ENCODE measurements at regions not wholly inside any gene's neighbourhood (a gene's known extent, or its start where the extent isn't known, plus 50 kb on each side); places are given as distances from the start of the nearest gene placed in this dataset.

GRCh38 chr6:1254326-1254725, 57.6 kb upstream of the FOXQ1 start:
- no peak for TF ChIP-seq CTCF (IDR thresholded peaks at IDR 0.05; ENCODE audit: insufficient read depth, low read length)
- TF ChIP-seq POLR2AphosphoS5 (IDR thresholded peaks at IDR 0.05; ENCODE audit: low read depth), result no peak
- TF ChIP-seq GABPA (IDR thresholded peaks at IDR 0.05; ENCODE audit: low read depth), result no peak
- no peak for TF ChIP-seq REST (IDR thresholded peaks at IDR 0.05; ENCODE audit: insufficient replicate concordance, low read depth)
- TF ChIP-seq SPI1 (IDR thresholded peaks at IDR 0.05; ENCODE audit: borderline replicate concordance, low read depth), result no peak
- peaks cover 2% of the 10 kb centered on the region for H3K27me3 ChIP-seq (ENCODE audit: insufficient read depth, poor library complexity, severe bottlenecking)
- no peak overlapping the region for H3K4me3 ChIP-seq (replicated peaks; ENCODE audit: insufficient read depth, low read length)
- no peak for DNase-seq (ENCODE audit: low read depth in 1 of 2, low spot score in 1 of 2)
- no peak overlapping the region for H3K27ac ChIP-seq (replicated peaks)

GRCh38 chr6:1253816-1254215, 58.1 kb upstream of the FOXQ1 start:
- no peak for DNase-seq (ENCODE audit: low read depth in 1 of 2, low spot score in 1 of 2)
- TF ChIP-seq REST (IDR thresholded peaks at IDR 0.05; ENCODE audit: insufficient replicate concordance, low read depth) (no peak), POLR2AphosphoS5 (IDR thresholded peaks at IDR 0.05; ENCODE audit: low read depth) (no peak), GABPA (IDR thresholded peaks at IDR 0.05; ENCODE audit: low read depth) (no peak), SPI1 (IDR thresholded peaks at IDR 0.05; ENCODE audit: borderline replicate concordance, low read depth) (no peak), CTCF (IDR thresholded peaks at IDR 0.05; ENCODE audit: insufficient read depth, low read length) (no peak)

GRCh38 chr6:1251198-1252155, 60.4 kb upstream of the FOXQ1 start:
- peaks cover 2% of the 10 kb centered on the region for H3K27me3 ChIP-seq (ENCODE audit: insufficient read depth, poor library complexity, severe bottlenecking)
- no peak for TF ChIP-seq CTCF (IDR thresholded peaks at IDR 0.05; ENCODE audit: insufficient read depth, low read length)
- TF ChIP-seq GABPA (IDR thresholded peaks at IDR 0.05; ENCODE audit: low read depth), result no peak
- DNase-seq (ENCODE audit: low read depth in 1 of 2, low spot score in 1 of 2), result no peak
- no peak overlapping the region for H3K4me3 ChIP-seq (replicated peaks; ENCODE audit: insufficient read depth, low read length)
- H3K27ac ChIP-seq (replicated peaks), result no peak overlapping the region

More at GRCh38 chr6:1253816-1254215, 58.1 kb upstream of the FOXQ1 start:
- H3K27ac ChIP-seq (replicated peaks), result no peak overlapping the region
- H3K4me3 ChIP-seq (replicated peaks; ENCODE audit: insufficient read depth, low read length), result no peak overlapping the region
- H3K27me3 ChIP-seq (ENCODE audit: insufficient read depth, poor library complexity, severe bottlenecking), result peaks cover 2% of the 10 kb centered on the region

All from HL-60 (cell line).